Fibroblast of villous mesenchyme (primary cell): ENCODE measurements at regions not wholly inside any gene's neighbourhood (a gene's known extent, or its start where the extent isn't known, plus 50 kb on each side); places are given as distances from the start of the nearest gene placed in this dataset.

ENCODE experiments used
- DNase-seq: peaks from one replicate; pipeline ENCODE4 v3.0.0-alpha.2; 2010; ENCODE audit warnings: low read depth
- H3K4me3 ChIP-seq: 2 replicates; pipeline ENCODE4 v1.5.1; 2011; ENCODE audit warnings: low read depth, mild to moderate bottlenecking, low read length
- CTCF ChIP-seq: IDR thresholded peaks from 2 replicates; pipeline ENCODE4 v1.5.1; 2012; ENCODE audit warnings: low read depth, mild to moderate bottlenecking, low read length; ENCODE audit not compliant: insufficient read depth

GRCh38 chr10:2494399-2494798 lies 572.9 kb upstream of the PFKP start:
- TF ChIP-seq CTCF = no peak
- H3K4me3 ChIP-seq = no peak overlapping the region
- no peak for DNase-seq

DNA sequence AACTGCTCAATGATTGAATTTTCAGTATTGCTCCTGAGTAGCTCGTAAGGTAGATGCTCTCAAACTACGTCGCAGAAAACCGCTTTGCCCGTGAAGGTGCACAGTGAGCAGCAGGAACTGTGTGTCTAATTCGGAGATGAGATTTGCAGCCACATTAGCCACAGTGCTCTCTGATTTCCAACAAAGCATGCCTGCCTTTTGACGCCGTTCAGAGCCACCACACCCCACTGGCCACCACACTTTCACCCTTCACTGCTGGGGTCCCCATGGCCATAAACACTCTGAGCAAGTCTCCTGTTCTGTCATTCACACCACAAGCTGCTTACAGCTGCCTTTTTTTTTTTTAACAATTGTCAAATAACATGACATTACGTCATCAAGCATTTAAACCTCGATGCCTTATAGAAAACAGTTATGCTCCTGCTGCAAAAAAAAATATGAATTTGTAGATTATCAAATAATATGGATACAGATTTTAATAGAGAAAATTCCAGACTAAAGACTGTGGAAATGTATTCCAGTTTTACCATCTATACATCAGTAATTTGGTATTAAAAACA lies 578.8 kb upstream of the PFKP start:
- no peak for TF ChIP-seq CTCF
- no peak for DNase-seq
- H3K4me3 ChIP-seq = no peak overlapping the region

DNA sequence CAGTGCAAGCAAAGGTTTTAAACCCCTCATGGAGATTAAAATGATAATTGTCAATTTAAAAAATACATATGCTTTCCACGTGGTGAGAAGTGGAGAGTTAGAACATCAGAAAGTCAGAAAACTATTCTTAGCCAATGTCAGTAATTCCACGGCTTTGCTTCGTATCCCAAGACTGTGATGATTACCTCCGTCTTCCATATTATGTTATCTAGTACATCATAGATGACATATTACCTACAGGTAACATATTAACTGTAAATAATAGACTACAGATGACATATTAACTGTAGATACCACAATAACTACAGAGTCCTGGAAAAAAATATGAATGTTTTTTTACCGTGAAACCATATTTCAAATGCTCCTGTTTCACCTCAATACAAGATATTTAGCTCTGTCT lies 579.4 kb upstream of the PFKP start:
- no peak for TF ChIP-seq CTCF
- no peak overlapping the region for H3K4me3 ChIP-seq
- DNase-seq = no peak

- TF ChIP-seq CTCF = no peak
- peak; percentile 6 for DNase-seq
Measured at GRCh38 chr10:2478656-2479055, 588.7 kb upstream of the PFKP start.

DNA sequence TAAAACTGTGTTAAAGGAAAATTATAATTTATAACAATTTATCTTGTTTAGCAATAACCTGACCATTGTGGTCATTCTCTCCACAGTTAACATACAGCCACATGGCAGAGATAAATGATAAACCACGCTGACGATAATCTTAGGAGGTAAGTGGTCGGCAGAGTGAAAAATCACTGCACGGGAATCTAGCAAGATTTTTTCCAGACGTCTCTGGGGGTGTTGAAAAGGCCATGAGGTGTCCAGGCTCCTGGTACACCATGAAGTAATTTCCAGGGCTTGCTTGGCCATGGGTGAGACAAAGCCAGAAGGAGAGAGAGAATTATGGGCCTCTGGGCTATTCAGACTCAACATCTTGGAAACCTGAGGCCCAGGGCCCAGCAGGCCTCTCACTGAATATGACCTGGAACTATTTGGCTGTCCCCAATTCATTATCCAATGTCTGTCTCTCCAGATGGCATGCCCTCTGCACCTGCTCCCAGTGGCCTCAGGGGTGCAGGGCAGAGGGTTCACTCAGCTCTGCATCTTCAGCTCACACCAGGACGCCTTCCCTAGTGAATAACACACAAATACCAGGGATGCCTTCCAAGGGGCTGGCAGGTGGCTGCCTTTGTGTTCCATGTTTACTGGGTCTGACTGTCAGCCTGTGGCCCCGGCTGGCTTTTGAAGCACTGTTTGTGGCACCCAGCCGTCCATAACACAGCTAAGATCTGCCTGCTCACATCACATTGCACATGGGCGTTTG lies 590.4 kb upstream of the PFKP start:
- no peak for DNase-seq
- TF ChIP-seq CTCF = no peak
- no peak overlapping the region for H3K4me3 ChIP-seq

More at GRCh38 chr10:2478656-2479055, 588.7 kb upstream of the PFKP start:
- H3K4me3 ChIP-seq = no peak overlapping the region

- TF ChIP-seq CTCF = no peak
- peak; percentile 26 for DNase-seq
- no peak overlapping the region for H3K4me3 ChIP-seq
Measured at GRCh38 chr10:2476218-2476811, 591.0 kb upstream of the PFKP start.
